Activated CD8-positive, alpha-beta memory T cell treated with anti-CD3 and anti-CD28 coated beads, Interleukin-2, amount 50 U/mL, for 24 hours (primary cell): ENCODE measurements at regions not wholly inside any gene's neighbourhood (a gene's known extent, or its start where the extent isn't known, plus 50 kb on each side); places are given as distances from the start of the nearest gene placed in this dataset.

Source experiments
- DNase-seq: peaks from one replicate; pipeline ENCODE4 v3.0.0-alpha.2; 2020; ENCODE audit errors: extremely low read depth

- DNase-seq = no peak
Observed at GRCh38 chr2:176502619-176503018, 233.4 kb downstream of the MTX2 start.

- no peak for DNase-seq
Observed at GRCh38 chr2:176503776-176504175, 234.5 kb downstream of the MTX2 start.

GRCh38 chr2:176504440-176504839 is 235.2 kb downstream of the MTX2 start:
- no peak for DNase-seq

GRCh38 chr2:176507786-176508185 is 238.5 kb downstream of the MTX2 start:
- DNase-seq = no peak

- DNase-seq = no peak
Observed at GRCh38 chr2:176508374-176508773, 239.1 kb downstream of the MTX2 start.

GRCh38 chr2:176508984-176509740 is 239.9 kb downstream of the MTX2 start:
- no peak for DNase-seq

GRCh38 chr2:176514276-176514675 is 245.0 kb downstream of the MTX2 start:
- no peak for DNase-seq

GRCh38 chr2:176514805-176515500 is 245.7 kb downstream of the MTX2 start:
- no peak for DNase-seq

- DNase-seq = no peak
Observed at GRCh38 chr2:176516051-176516602, 246.9 kb downstream of the MTX2 start.

- DNase-seq = no peak
Observed at GRCh38 chr2:176518823-176519222, 249.6 kb downstream of the MTX2 start.

GRCh38 chr2:176521878-176522670 is 252.8 kb downstream of the MTX2 start:
- DNase-seq = no peak

GRCh38 chr2:176525086-176525485 is 255.8 kb downstream of the MTX2 start:
- DNase-seq = no peak

- no peak for DNase-seq
Observed at GRCh38 chr2:176526995-176527901, 258.0 kb downstream of the MTX2 start.

GRCh38 chr2:176531608-176532007 is 262.4 kb downstream of the MTX2 start:
- no peak for DNase-seq

GRCh38 chr2:176533505-176534193 is 264.4 kb downstream of the MTX2 start:
- DNase-seq = no peak

- no peak for DNase-seq
Observed at GRCh38 chr2:176534798-176535466, 265.7 kb downstream of the MTX2 start.

GRCh38 chr2:176535467-176536113 is 266.3 kb downstream of the MTX2 start:
- DNase-seq = no peak

- DNase-seq = no peak
Observed at GRCh38 chr2:176536439-176537133, 267.3 kb downstream of the MTX2 start.

GRCh38 chr2:176537932-176538331 is 268.7 kb downstream of the MTX2 start:
- no peak for DNase-seq
